Left lung (tissue), 4 donors: ENCODE measurements at regions not wholly inside any gene's neighbourhood (a gene's known extent, or its start where the extent isn't known, plus 50 kb on each side); places are given as distances from the start of the nearest gene placed in this dataset.

Source experiments
- ATAC-seq: fragments of 200-7000 bp; cut with Tn5 transposase; one replicate; pipeline ENCODE4 v1.9.1; 2020; ENCODE audit warnings: moderate library complexity
- DNase-seq, 4 donors: peaks; one replicate each; pipeline ENCODE4 v3.0.0-alpha.2; 2013 to 2020
- H3K27ac ChIP-seq, 2 donors: fragments of 200-600 bp; sonication (generic) in 1 of 2; one replicate each; pipeline versions ENCODE4 v1.5.0 to v1.8.0; 2020 to 2021
- H3K27me3 ChIP-seq, 2 donors: fragments of 200-600 bp; sonication (generic) in 1 of 2; one replicate each; pipeline versions ENCODE4 v1.5.0 to v1.8.0; 2020 to 2021
- H3K36me3 ChIP-seq, 2 donors: fragments of 200-600 bp; sonication (generic) in 1 of 2; one replicate each; pipeline versions ENCODE4 v1.5.0 to v1.8.0; 2020 to 2021
- H3K4me1 ChIP-seq, 2 donors: fragments of 200-600 bp; one replicate each; pipeline ENCODE4 v1.8.0; 2021
- H3K4me3 ChIP-seq, 2 donors: fragments of 200-600 bp; sonication (generic) in 1 of 2; one replicate each; pipeline versions ENCODE4 v1.5.0 to v1.8.0; 2020 to 2021; ENCODE audit warnings: mild to moderate bottlenecking in 1 of 2
- H3K9me3 ChIP-seq, 2 donors: fragments of 200-600 bp; sonication (generic) in 1 of 2; one replicate each; pipeline versions ENCODE4 v1.5.0 to v1.8.0; 2020 to 2021
- CTCF ChIP-seq, 2 donors: fragments of 200-600 bp; sonication (generic) in 1 of 2; IDR thresholded peaks; one replicate each; pipeline versions ENCODE4 v1.5.0 to v1.8.0; 2021; ENCODE audit warnings: antibody characterized with exemption in 2 of 2
- intact Hi-C, 2 donors: fragments of 100-400 bp; cut with DNase I; formaldehyde crosslinking; loops; one replicate each; pipeline versions ENCODE4 v1.11.2 to v1.14.2; 2022
- donor health status: DM: no; HTN: yes; CAD: no.
- donor health status: DM: no; HTN: no; CAD: no.

GRCh38 chr7:86965727-86966120 lies 93.7 kb downstream of the ELAPOR2 start:
- H3K27me3 ChIP-seq: no peaks in the 10 kb centered on the region
- ATAC-seq (no peak), DNase-seq (no peak)
- peaks cover 0 to 3% of the 10 kb centered on the region in 2 donors for H3K4me1 ChIP-seq
- TF ChIP-seq CTCF (IDR thresholded peaks at IDR 0.05): no peak
- no peaks in the 10 kb centered on the region for H3K9me3 ChIP-seq
- intact Hi-C loops: no loop called here
- no peak overlapping the region for H3K27ac ChIP-seq
- no peak overlapping the region for H3K4me3 ChIP-seq
- H3K36me3 ChIP-seq: no peaks in the 10 kb centered on the region

- no peaks in the 10 kb centered on the region for H3K27me3 ChIP-seq
- DNase-seq (no peak), ATAC-seq (no peak)
- H3K36me3 ChIP-seq: no peaks in the 10 kb centered on the region
- intact Hi-C loops: no loop called here
- no peak overlapping the region for H3K4me3 ChIP-seq
- no peaks in the 10 kb centered on the region for H3K9me3 ChIP-seq
- H3K27ac ChIP-seq: no peak overlapping the region
- H3K4me1 ChIP-seq: peaks cover 0 to 3% of the 10 kb centered on the region in 2 donors
- no peak for TF ChIP-seq CTCF (IDR thresholded peaks at IDR 0.05)
These were observed 94.3 kb downstream of the ELAPOR2 start for GRCh38 chr7:86964973-86965726.

GRCh38 chr7:86963599-86964230 lies 95.7 kb downstream of the ELAPOR2 start:
- H3K36me3 ChIP-seq: no peaks in the 10 kb centered on the region
- H3K4me3 ChIP-seq: no peak overlapping the region
- H3K9me3 ChIP-seq: no peaks in the 10 kb centered on the region
- no peaks in the 10 kb centered on the region for H3K27me3 ChIP-seq
- TF ChIP-seq CTCF (IDR thresholded peaks at IDR 0.05): no peak
- intact Hi-C loops: no loop called here
- no peak for DNase-seq
- no peak for ATAC-seq
- no peaks in the 10 kb centered on the region for H3K4me1 ChIP-seq
- H3K27ac ChIP-seq: no peak overlapping the region

- no peak for TF ChIP-seq CTCF (IDR thresholded peaks at IDR 0.05)
- intact Hi-C loops: no loop called here
- Histone ChIP-seq H3K9me3 (no peaks in the 10 kb centered on the region), H3K36me3 (no peaks in the 10 kb centered on the region), H3K4me1 (no peaks in the 10 kb centered on the region), H3K27me3 (no peaks in the 10 kb centered on the region), H3K4me3 (no peak overlapping the region), H3K27ac (no peak overlapping the region)
- DNase-seq (no peak), ATAC-seq (no peak)
These were observed 96.8 kb downstream of the ELAPOR2 start for GRCh38 chr7:86962623-86963022.

- H3K9me3 ChIP-seq: no peaks in the 10 kb centered on the region
- intact Hi-C loops: no loop called here
- H3K4me1 ChIP-seq: no peaks in the 10 kb centered on the region
- no peak for TF ChIP-seq CTCF (IDR thresholded peaks at IDR 0.05)
- H3K27me3 ChIP-seq: no peaks in the 10 kb centered on the region
- no peaks in the 10 kb centered on the region for H3K36me3 ChIP-seq
- ATAC-seq (no peak), DNase-seq (no peak)
- H3K4me3 ChIP-seq: no peak overlapping the region
- no peak overlapping the region for H3K27ac ChIP-seq
These were observed 97.8 kb downstream of the ELAPOR2 start for GRCh38 chr7:86961686-86962085.
